ENCODE measurements at regions not wholly inside any gene's neighbourhood (a gene's known extent, or its start where the extent isn't known, plus 50 kb on each side); places are given as distances from the start of the nearest gene placed in this dataset.

DNA sequence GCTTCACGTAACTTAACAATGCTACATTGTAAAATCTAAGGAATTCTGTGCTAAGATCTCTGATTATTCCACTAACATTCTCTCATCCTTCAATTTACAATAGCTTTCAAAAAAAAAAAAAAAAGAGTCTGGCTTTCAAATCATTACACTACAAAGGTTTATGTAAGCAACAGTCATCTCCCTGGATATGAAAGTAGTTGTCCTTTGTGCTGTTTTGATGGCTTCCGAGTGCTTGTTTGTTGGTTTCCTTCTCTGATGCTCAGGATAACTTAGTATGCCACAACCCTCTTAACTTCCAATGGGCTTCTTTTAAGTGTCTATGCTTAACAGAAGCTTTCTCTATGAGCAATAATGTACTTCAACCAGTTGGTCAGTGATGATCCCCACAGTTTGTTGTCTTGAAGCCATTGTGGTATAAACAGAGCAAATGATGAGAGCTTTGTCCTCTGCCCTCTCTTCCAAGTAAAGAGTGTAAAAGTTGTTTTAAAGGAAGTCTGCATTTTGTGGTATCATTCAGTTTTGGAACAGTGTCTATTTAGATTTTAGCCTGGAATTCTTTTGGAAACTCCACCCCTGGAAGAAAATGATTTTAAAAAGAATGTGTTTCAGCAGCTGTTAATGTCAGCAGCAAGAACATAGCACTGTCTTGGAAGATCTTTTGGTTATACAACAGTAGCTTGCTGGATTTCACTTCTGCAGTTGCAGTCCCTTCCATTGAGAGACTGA lies 396.1 kb upstream of the RGS6 start:
- FAIRE-seq: no peak
- no peaks in the 10 kb centered on the region for H3K36me3 ChIP-seq (ENCODE audit: control insufficient read depth in 2 of 3, insufficient read depth in 3 of 3, low read length in 3 of 3)
- intact Hi-C loops (cut with DNase I): no loop called here
- no peak overlapping the region for H3K4me3 ChIP-seq (ENCODE audit: low read length in 3 of 3)
- peaks cover 0 to 3% (median 2%) of the 10 kb centered on the region in 3 donors for H3K4me1 ChIP-seq (ENCODE audit: control insufficient read depth in 2 of 3, insufficient read depth in 2 of 3, low read depth in 1 of 3, low read length in 3 of 3)
- H3K9ac ChIP-seq (ENCODE audit: low read length in 3 of 3): no peak overlapping the region
- H3K27me3 ChIP-seq (ENCODE audit: control insufficient read depth, insufficient read depth, low read length): no peaks in the 10 kb centered on the region
- no peak overlapping the region for H3K27ac ChIP-seq (ENCODE audit: low read depth in 2 of 2, low read length in 2 of 2)
- TF ChIP-seq, protein P1, sequence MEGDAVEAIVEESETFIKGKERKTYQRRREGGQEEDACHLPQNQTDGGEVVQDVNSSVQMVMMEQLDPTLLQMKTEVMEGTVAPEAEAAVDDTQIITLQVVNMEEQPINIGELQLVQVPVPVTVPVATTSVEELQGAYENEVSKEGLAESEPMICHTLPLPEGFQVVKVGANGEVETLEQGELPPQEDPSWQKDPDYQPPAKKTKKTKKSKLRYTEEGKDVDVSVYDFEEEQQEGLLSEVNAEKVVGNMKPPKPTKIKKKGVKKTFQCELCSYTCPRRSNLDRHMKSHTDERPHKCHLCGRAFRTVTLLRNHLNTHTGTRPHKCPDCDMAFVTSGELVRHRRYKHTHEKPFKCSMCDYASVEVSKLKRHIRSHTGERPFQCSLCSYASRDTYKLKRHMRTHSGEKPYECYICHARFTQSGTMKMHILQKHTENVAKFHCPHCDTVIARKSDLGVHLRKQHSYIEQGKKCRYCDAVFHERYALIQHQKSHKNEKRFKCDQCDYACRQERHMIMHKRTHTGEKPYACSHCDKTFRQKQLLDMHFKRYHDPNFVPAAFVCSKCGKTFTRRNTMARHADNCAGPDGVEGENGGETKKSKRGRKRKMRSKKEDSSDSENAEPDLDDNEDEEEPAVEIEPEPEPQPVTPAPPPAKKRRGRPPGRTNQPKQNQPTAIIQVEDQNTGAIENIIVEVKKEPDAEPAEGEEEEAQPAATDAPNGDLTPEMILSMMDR (IDR thresholded peaks at IDR 0.05; ENCODE audit: borderline replicate concordance, extremely low read depth, insufficient read depth): no peak
- H3K9me3 ChIP-seq (ENCODE audit: control insufficient read depth in 2 of 3, insufficient read depth in 1 of 3, low read length in 3 of 3): no peaks in the 10 kb centered on the region
- DNase-seq: no peak

DNA sequence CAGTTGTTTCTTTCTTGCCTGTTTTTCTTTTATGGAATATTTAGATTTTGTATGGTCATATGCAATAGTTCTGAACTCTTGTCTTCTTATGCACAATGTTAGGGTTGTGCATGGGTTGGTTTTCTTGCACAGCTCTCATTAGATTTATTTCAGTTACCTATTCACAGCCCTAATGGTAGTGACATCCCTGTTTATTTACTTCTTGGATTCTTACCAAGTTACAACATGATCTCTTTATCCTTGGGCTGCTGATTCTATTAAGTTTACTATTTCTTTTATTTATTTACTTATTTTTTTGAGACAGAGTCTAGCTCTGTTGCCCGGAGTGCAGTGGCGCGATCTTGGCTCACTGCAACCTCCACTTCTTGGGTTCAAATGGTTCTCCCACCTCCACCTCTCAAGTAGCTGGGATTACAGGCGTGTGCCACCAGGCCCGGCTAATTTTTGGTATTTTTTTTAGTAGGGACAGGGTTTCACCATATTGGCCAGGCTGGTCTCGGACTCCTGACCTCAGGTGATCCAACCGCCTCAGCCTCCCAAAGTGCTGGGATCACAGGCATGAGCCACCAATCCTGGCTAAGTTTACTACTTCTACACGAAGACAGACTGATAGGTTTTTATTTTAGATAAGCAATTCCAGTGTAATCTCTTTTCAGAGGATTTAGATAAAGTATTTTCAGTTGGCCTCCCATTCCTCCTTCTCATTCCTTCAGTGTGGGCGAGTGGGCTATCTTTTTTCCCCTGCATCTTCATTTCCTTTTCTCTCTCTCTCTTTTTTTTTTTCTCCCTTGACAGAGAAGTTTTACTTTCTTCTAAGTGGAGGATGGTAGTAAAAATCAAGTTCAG lies 395.1 kb upstream of the RGS6 start:
- Histone ChIP-seq H3K27me3 (ENCODE audit: control insufficient read depth, insufficient read depth, low read length) (no peaks in the 10 kb centered on the region), H3K4me1 (ENCODE audit: control insufficient read depth in 2 of 3, insufficient read depth in 2 of 3, low read depth in 1 of 3, low read length in 3 of 3) (peaks cover 0 to 3% (median 2%) of the 10 kb centered on the region in 3 donors), H3K36me3 (ENCODE audit: control insufficient read depth in 2 of 3, insufficient read depth in 3 of 3, low read length in 3 of 3) (no peaks in the 10 kb centered on the region), H3K9ac (ENCODE audit: low read length in 3 of 3) (no peak overlapping the region), H3K4me3 (ENCODE audit: low read length in 3 of 3) (no peak overlapping the region), H3K9me3 (ENCODE audit: control insufficient read depth in 2 of 3, insufficient read depth in 1 of 3, low read length in 3 of 3) (no peaks in the 10 kb centered on the region), H3K27ac (ENCODE audit: low read depth in 2 of 2, low read length in 2 of 2) (no peak overlapping the region)
- TF ChIP-seq, protein P1 (IDR thresholded peaks at IDR 0.05; ENCODE audit: borderline replicate concordance, extremely low read depth, insufficient read depth): no peak
- FAIRE-seq (no peak), DNase-seq (no peak)
- intact Hi-C loops (cut with DNase I): no loop called here

DNA sequence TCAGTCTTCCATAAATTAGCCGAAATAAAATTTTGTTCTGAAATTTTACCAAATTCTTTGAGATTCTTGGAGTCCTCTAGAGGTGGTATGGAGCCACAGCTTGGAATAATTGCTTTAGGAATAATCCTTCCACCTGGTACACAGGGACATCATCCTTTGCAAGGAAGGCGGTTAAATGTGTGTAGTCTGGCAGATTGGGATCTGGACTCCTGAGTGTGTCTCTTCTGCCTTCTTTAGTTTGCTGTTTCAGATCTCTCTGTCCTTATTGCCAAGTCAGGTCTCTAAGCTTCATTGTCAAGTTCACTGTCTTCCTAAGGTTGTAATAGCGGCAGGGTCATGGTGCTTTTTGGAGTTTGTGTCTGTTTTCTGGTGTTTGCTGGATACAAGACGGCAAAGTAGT lies 393.9 kb upstream of the RGS6 start:
- intact Hi-C loops (cut with DNase I): no loop called here
- FAIRE-seq (no peak), DNase-seq (no peak)
- Histone ChIP-seq H3K36me3 (ENCODE audit: control insufficient read depth in 2 of 3, insufficient read depth in 3 of 3, low read length in 3 of 3) (no peaks in the 10 kb centered on the region), H3K27me3 (ENCODE audit: control insufficient read depth, insufficient read depth, low read length) (no peaks in the 10 kb centered on the region), H3K27ac (ENCODE audit: low read depth in 2 of 2, low read length in 2 of 2) (no peak overlapping the region), H3K4me1 (ENCODE audit: control insufficient read depth in 2 of 3, insufficient read depth in 2 of 3, low read depth in 1 of 3, low read length in 3 of 3) (peaks cover 0 to 3% (median 2%) of the 10 kb centered on the region in 3 donors), H3K9me3 (ENCODE audit: control insufficient read depth in 2 of 3, insufficient read depth in 1 of 3, low read length in 3 of 3) (no peaks in the 10 kb centered on the region), H3K4me3 (ENCODE audit: low read length in 3 of 3) (no peak overlapping the region), H3K9ac (ENCODE audit: low read length in 3 of 3) (no peak overlapping the region)
- TF ChIP-seq, protein P1 (IDR thresholded peaks at IDR 0.05; ENCODE audit: borderline replicate concordance, extremely low read depth, insufficient read depth): no peak

All from kidney (tissue), 13 donors.